SU-DHL-6 (cell line): ENCODE measurements at regions not wholly inside any gene's neighbourhood (a gene's known extent, or its start where the extent isn't known, plus 50 kb on each side); places are given as distances from the start of the nearest gene placed in this dataset.

ENCODE experiments used
- CTCF ChIP-seq: fragments of 200-600 bp; sonication (generic); IDR thresholded peaks from one replicate; pipeline ENCODE4 v1.5.1; 2017; ENCODE audit warnings: antibody characterized with exemption, mild to moderate bottlenecking, low read length, moderate library complexity; ENCODE audit not compliant: insufficient read depth, poor library complexity, severe bottlenecking
- EZH2phosphoT487 ChIP-seq: fragments of 200-600 bp; sonication (generic), shearing (Covaris generic); conservative IDR thresholded peaks from 2 replicates; pipeline ENCODE4 v1.6.1; 2018; ENCODE audit warnings: mild to moderate bottlenecking, antibody characterized with exemption, low read length, moderate library complexity, mixed read lengths

- TF ChIP-seq CTCF: no peak
- TF ChIP-seq EZH2phosphoT487: no peak
These were observed 263.9 kb upstream of the TRPC7 start for GRCh38 chr5:136629125-136629792.
